GM18867 (cell line): ENCODE measurements at regions not wholly inside any gene's neighbourhood (a gene's known extent, or its start where the extent isn't known, plus 50 kb on each side); places are given as distances from the start of the nearest gene placed in this dataset.

ENCODE experiments used
- ATAC-seq: cut with Tn5 transposase; IDR thresholded peaks from one replicate; pipeline ENCODE4 v1.9.1; 2021; ENCODE audit warnings: mild to moderate bottlenecking, moderate library complexity; ENCODE audit not compliant: unreplicated experiment

GRCh38 chr3:70120357-70120966 lies 120.9 kb downstream of the SAMMSON start:
- peak; percentile 100 for ATAC-seq

- no peak for ATAC-seq
Observed at GRCh38 chr3:70127192-70127591, 127.7 kb downstream of the SAMMSON start.

- no peak for ATAC-seq
Observed at GRCh38 chr3:70137366-70137765, 137.8 kb downstream of the SAMMSON start.

- ATAC-seq: no peak
Observed at GRCh38 chr3:70138606-70139005, 139.1 kb downstream of the SAMMSON start.
